DOHH2 (cell line): ENCODE measurements at regions not wholly inside any gene's neighbourhood (a gene's known extent, or its start where the extent isn't known, plus 50 kb on each side); places are given as distances from the start of the nearest gene placed in this dataset.

Source experiments
- H3F3A ChIP-seq: fragments of 200-600 bp; sonication (generic), shearing (Covaris generic); 2 replicates; pipeline ENCODE4 v1.6.0; 2016; ENCODE audit warnings: antibody characterized with exemption, mild to moderate bottlenecking; ENCODE audit not compliant: control insufficient read depth, insufficient read depth
- H3K27ac ChIP-seq: fragments of 200-600 bp; sonication (generic); 2 replicates; pipeline ENCODE4 v1.5.1; 2014; ENCODE audit warnings: low read depth, mild to moderate bottlenecking, low read length, moderate library complexity
- H3K27me3 ChIP-seq: fragments of 200-600 bp; sonication (generic); 2 replicates; pipeline ENCODE4 v1.6.1; 2014; ENCODE audit warnings: mild to moderate bottlenecking, low read length, mixed read lengths; ENCODE audit not compliant: control insufficient read depth
- H3K36me3 ChIP-seq: fragments of 200-600 bp; sonication (generic); 2 replicates; pipeline ENCODE4 v1.6.1; 2014; ENCODE audit warnings: mild to moderate bottlenecking, low read length, moderate library complexity, mixed read lengths; ENCODE audit not compliant: control insufficient read depth
- H3K4me1 ChIP-seq: fragments of 200-600 bp; sonication (generic); 2 replicates; pipeline ENCODE4 v1.6.1; 2014; ENCODE audit warnings: mild to moderate bottlenecking, low read length, mixed read lengths; ENCODE audit not compliant: control insufficient read depth
- H3K4me2 ChIP-seq: fragments of 200-600 bp; sonication (generic); 2 replicates; pipeline ENCODE4 v1.6.0; 2014; ENCODE audit warnings: mild to moderate bottlenecking, low read length, moderate library complexity
- H3K4me3 ChIP-seq: fragments of 200-600 bp; sonication (generic); 2 replicates; pipeline ENCODE4 v1.5.1; 2014; ENCODE audit warnings: mild to moderate bottlenecking, low read length, mixed read lengths
- H3K79me2 ChIP-seq: fragments of 200-600 bp; sonication (generic); 2 replicates; pipeline ENCODE4 v1.6.1; 2014; ENCODE audit warnings: mild to moderate bottlenecking, low read length, mixed read lengths; ENCODE audit not compliant: control insufficient read depth
- H3K9me2 ChIP-seq: fragments of 200-600 bp; sonication (generic); replicated peaks from 2 replicates; pipeline ENCODE4 v1.6.1; 2014; ENCODE audit warnings: mild to moderate bottlenecking, low read length, mixed read lengths; ENCODE audit not compliant: control insufficient read depth
- H3K9me3 ChIP-seq: fragments of 200-600 bp; sonication (generic); 2 replicates; pipeline ENCODE4 v1.6.1; 2014; ENCODE audit warnings: antibody characterized with exemption, low read length, mixed read lengths; ENCODE audit not compliant: control insufficient read depth, insufficient read depth
- H4K20me1 ChIP-seq: fragments of 200-600 bp; sonication (generic); 2 replicates; pipeline ENCODE4 v1.6.0; 2014; ENCODE audit warnings: low read depth, mild to moderate bottlenecking, antibody characterized with exemption, low read length, moderate library complexity; ENCODE audit not compliant: control insufficient read depth, insufficient read depth
- EZH2phosphoT487 ChIP-seq: fragments of 200-600 bp; sonication (generic); IDR thresholded peaks from 2 replicates; pipeline ENCODE4 v1.6.1; 2017; ENCODE audit warnings: borderline replicate concordance, mild to moderate bottlenecking, antibody characterized with exemption, low read length, moderate library complexity, mixed read lengths
- TF ChIP-seq, protein P1 (sequence below): fragments of 200-600 bp; sonication (generic); IDR thresholded peaks from one replicate; pipeline ENCODE4 v1.5.1; 2014; ENCODE audit warnings: antibody characterized with exemption, mild to moderate bottlenecking, low read depth, low read length; ENCODE audit not compliant: poor library complexity, severe bottlenecking

- Histone ChIP-seq H3K27me3 (no peaks in the 10 kb centered on the region), H3K4me1 (no peaks in the 10 kb centered on the region), H3K27ac (no peak overlapping the region), H3K9me3 (no peaks in the 10 kb centered on the region), H3K36me3 (no peaks in the 10 kb centered on the region), H3K79me2 (no peaks in the 10 kb centered on the region), H3K4me3 (no peak overlapping the region), H3F3A (no peaks in the 10 kb centered on the region), H3K4me2 (no peak overlapping the region), H4K20me1 (no peaks in the 10 kb centered on the region), H3K9me2 (no peaks in the 10 kb centered on the region)
- TF ChIP-seq, protein P1, sequence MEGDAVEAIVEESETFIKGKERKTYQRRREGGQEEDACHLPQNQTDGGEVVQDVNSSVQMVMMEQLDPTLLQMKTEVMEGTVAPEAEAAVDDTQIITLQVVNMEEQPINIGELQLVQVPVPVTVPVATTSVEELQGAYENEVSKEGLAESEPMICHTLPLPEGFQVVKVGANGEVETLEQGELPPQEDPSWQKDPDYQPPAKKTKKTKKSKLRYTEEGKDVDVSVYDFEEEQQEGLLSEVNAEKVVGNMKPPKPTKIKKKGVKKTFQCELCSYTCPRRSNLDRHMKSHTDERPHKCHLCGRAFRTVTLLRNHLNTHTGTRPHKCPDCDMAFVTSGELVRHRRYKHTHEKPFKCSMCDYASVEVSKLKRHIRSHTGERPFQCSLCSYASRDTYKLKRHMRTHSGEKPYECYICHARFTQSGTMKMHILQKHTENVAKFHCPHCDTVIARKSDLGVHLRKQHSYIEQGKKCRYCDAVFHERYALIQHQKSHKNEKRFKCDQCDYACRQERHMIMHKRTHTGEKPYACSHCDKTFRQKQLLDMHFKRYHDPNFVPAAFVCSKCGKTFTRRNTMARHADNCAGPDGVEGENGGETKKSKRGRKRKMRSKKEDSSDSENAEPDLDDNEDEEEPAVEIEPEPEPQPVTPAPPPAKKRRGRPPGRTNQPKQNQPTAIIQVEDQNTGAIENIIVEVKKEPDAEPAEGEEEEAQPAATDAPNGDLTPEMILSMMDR: no peak
- no peak for TF ChIP-seq EZH2phosphoT487
These were observed 395.7 kb downstream of the CDC14C start for GRCh38 chr7:49320083-49320482.

- H4K20me1 ChIP-seq: no peaks in the 10 kb centered on the region
These were observed 397.5 kb downstream of the CDC14C start for GRCh38 chr7:49321843-49322242.

GRCh38 chr7:49322476-49322875 lies 398.1 kb downstream of the CDC14C start:
- Histone ChIP-seq H3K9me2 (no peaks in the 10 kb centered on the region), H3K36me3 (no peaks in the 10 kb centered on the region), H3K4me3 (no peak overlapping the region), H3K27ac (no peak overlapping the region), H3K27me3 (no peaks in the 10 kb centered on the region), H3K79me2 (no peaks in the 10 kb centered on the region), H3F3A (no peaks in the 10 kb centered on the region), H3K4me1 (no peaks in the 10 kb centered on the region), H3K9me3 (no peaks in the 10 kb centered on the region), H3K4me2 (no peak overlapping the region), H4K20me1 (no peaks in the 10 kb centered on the region)
- TF ChIP-seq, protein P1: no peak
- no peak for TF ChIP-seq EZH2phosphoT487

More at GRCh38 chr7:49321843-49322242, 397.5 kb downstream of the CDC14C start:
- Histone ChIP-seq H3K4me1 (no peaks in the 10 kb centered on the region), H3K9me2 (no peaks in the 10 kb centered on the region), H3K9me3 (no peaks in the 10 kb centered on the region), H3K79me2 (no peaks in the 10 kb centered on the region), H3K4me2 (no peak overlapping the region), H3K36me3 (no peaks in the 10 kb centered on the region), H3K4me3 (no peak overlapping the region), H3K27ac (no peak overlapping the region), H3F3A (no peaks in the 10 kb centered on the region), H3K27me3 (no peaks in the 10 kb centered on the region)
- TF ChIP-seq, protein P1: no peak

GRCh38 chr7:49324040-49324439 lies 399.7 kb downstream of the CDC14C start:
- H3K9me3 ChIP-seq: no peaks in the 10 kb centered on the region
- no peak overlapping the region for H3K4me3 ChIP-seq
- H3K4me2 ChIP-seq: no peak overlapping the region
- H3K4me1 ChIP-seq: no peaks in the 10 kb centered on the region
- H3K9me2 ChIP-seq: no peaks in the 10 kb centered on the region
- no peak overlapping the region for H3K27ac ChIP-seq
- TF ChIP-seq, protein P1: no peak
- TF ChIP-seq EZH2phosphoT487: no peak
- H3K36me3 ChIP-seq: no peaks in the 10 kb centered on the region
- no peaks in the 10 kb centered on the region for H3F3A ChIP-seq
- no peaks in the 10 kb centered on the region for H3K27me3 ChIP-seq
- H3K79me2 ChIP-seq: no peaks in the 10 kb centered on the region
- no peaks in the 10 kb centered on the region for H4K20me1 ChIP-seq
